GM18508 (cell line): ENCODE measurements at regions not wholly inside any gene's neighbourhood (a gene's known extent, or its start where the extent isn't known, plus 50 kb on each side); places are given as distances from the start of the nearest gene placed in this dataset.

Experiments used
- ATAC-seq: cut with Tn5 transposase; IDR thresholded peaks from one replicate; pipeline ENCODE4 v1.9.1; 2021; ENCODE audit warnings: moderate number of reproducible peaks; ENCODE audit not compliant: insufficient read depth, unreplicated experiment

DNA sequence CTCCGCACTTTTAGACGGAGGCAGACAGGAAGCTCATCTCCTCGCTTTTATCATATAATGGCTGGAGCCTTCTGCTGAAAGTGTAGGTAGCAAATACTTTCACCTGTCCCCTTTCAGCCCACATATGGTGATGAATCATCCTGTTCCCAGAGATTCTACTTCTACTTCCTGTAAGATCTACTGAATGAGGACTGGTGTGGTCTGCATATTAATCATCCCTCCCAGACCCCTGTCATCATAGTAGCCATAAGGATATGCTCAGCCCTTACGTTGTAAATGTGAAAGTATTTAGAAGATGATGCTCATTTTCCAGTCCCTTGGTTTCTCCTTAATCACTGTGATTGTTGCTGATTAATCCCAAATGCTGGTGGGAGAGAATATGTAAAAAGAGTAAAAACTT lies 268.2 kb upstream of the GRIP1 start:
- no peak for ATAC-seq

DNA sequence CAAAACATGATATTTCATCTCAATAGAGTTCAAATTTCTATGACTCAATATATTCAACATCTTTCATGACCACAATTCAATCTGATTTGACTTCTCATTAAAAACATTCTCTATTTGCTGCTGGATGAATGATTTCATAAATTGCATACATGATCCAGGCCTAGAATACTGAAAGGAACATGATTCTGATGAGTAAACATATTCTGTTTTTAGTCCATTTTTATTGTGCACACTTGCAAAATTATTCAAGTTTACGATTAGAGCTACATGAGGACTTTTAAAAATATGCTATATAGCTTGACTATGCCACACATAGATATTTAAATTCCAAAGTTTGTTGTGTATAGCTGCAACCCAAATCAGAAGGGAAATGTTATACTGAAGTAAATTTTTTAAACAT lies 273.8 kb upstream of the GRIP1 start:
- no peak for ATAC-seq

DNA sequence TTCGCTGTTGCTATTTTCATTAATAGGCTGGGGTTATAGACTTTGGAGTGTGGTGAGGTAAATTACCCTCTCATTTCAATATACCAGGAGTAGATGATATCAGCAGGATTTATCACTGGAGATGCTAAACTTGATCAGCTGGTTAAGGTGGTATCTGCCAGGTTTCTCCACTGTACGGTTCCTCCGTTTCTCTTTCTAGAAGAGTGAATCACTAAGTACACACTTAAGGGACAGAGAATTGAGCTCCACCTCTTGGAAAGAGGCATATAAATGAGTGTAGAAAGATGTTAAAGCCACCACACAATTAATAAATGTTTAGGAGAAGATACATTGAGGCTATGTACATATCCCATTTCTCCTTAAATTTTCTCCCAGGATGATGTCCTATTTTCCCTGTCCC lies 277.4 kb upstream of the GRIP1 start:
- no peak for ATAC-seq

DNA sequence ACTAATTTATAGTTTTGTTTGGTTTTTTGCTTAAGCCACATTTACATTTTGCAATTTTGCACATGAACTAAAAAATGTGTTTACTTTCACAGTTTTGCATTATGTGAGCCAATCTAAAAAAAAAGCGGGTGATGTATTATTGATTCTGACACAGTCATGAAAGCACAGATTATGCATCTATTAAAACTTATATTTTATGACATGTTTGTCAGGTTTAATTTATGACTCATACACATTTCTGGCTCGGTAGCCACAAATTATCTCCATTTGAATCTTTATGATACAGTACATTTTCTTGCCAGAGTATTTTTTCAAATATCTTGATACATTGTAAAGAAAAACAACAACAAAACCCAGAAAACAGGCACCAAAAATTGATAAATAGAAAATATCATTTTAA lies 280.4 kb upstream of the GRIP1 start:
- ATAC-seq: no peak

DNA sequence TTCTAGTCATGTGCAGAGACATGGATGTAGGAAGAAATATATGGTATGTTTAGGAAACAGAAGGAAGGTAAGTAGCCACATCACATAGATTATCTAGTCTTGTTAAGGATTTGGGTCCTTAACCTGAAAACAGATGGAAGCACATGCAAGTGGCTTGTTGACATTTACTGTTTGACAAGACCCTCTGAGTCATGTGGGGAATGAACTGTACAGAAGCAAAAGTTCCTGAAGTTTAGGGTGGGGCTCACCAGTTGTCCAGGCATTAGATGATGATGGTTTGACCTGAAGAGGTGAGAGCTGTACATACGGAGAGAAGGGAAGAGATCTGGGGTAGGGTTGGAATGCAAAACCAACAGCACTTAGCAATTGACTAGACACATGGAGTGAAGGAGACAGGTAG lies 281.1 kb upstream of the GRIP1 start:
- no peak for ATAC-seq

DNA sequence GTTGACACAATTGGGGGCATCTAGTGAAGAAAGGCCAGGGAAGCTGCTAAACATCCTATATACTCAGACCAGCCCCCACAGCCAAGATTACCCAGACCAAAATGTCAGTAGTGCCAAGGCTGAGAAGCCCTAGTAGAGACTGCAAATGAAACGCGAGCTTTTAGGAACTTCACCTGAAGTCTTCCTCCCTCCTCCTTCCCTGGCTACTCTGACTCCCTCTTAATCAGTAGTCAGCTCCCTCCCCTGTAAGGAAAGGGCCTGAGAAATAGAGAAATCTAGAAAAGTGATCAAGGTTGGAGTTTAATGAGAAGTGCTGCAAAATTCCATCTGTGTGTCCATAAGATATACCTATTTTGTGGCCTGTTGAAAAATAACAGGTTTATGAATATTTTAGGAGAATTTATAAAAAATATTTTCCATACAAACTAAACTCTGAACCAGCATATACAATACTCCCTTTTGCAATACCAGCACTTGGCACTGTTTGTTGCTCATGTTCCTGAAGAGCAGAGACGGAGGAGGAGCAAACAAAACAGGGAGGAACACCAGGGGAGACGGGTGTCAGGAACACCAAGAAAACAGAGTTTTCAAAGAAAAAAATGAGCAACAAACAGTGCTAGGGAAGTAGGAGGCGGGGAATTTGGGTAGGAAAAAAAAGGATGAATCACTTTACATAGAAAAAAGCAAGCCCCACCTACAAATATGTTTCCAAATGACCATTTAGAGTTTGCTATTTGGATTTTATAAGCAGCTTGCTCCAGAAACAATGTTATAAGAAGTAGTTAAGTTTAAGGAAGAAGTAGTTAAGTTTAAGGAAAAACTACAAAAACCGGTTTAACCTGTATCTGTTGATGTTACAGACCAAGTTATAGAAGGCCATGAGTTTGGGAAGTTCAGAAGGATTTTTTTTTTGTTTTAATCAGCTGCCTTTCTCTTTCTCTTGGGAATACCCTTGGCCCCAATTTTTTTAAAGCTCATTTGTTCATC lies 282.1 kb upstream of the GRIP1 start:
- ATAC-seq: no peak

DNA sequence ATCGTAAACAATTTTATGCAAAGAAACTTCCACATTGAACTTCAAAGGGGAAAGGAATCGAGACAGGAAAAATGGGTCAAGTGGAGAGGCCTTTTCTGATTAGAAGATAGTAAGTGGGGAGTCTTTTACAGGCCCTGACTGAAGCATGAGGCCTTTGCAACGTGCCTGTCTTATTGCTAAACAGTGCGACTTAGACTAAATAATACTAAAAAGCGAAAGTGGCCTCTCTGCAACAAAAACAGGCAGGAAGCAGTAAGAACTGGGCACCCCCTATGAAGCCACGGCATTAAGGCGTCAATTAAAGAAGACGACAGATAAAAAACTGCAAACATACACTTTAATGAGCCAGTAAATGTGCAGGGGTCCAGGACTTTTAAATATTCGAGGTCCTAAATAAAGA lies 283.4 kb upstream of the GRIP1 start:
- no peak for ATAC-seq

DNA sequence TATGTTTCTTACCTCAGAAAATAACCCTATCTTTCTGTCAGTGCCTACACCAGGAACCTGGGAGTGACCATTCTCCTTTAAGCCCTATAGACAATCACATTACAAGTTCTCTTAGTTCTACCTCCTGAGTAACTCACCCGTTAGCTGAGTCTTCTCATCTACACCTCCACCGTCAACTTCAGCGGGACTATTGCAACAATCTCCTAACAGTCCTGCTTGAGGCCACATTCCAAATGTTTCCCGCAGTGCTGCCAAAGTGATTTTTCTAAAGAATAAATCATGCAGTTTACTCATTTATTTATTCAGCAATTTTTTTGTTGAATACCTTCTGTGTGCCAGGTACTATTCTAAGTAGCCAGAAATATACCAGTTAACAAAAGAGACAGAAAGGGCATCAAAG lies 285.0 kb upstream of the GRIP1 start:
- no peak for ATAC-seq

DNA sequence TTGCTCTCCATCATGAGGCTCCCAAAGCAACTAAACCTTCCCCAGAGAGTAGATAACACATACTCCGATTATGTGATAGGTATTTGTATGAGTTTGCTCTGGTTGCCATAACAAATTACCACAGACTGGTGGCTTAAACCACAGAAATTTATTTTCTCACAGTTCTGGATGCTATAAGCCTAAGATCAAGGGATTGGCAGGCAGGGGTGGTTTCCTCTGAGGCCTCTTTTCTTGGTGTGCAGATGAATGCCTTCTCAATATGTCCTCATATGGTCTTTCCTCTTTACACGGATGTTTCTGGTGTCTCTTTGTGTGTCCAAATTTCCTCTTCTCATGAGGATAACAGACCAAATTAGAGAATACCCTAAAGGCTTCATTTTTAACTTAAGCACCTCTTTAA lies 285.8 kb upstream of the GRIP1 start:
- no peak for ATAC-seq

DNA sequence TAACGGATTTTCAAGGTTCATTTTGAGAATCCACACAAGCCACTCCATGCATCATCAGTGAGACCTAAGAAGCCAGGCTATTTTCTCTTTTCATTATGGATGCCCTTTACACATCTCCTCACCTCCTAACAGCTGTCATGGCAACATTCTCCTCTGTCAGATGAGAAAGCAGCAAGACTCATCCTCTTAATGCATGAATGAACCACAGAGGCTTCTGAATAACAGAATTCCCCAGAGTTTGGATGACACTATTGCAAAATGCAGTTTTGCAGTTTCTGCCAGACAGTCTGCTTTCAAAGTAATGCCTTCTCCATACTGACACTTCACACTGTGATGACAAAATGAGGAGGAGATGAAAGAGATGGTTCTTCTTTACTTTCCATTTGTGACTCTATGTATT lies 286.7 kb upstream of the GRIP1 start:
- no peak for ATAC-seq

DNA sequence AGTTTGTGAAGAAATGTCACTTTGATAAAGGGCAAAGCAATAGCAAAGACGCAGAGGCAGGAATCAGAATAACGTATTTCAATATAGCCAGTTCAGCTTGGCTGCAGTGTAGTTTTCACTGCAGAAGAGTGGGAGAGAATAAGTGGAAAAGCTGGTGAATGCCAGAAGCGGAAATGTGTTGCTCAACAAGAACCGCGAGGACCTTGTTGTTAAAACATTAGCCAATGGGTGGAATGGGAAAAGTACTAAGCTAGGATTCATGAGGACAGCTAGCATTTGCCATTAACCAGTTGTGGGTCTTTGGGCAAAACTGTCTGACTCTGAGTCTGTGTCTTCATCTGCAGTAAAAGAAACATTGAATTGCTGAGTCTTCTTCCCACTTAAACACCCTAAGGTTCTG lies 292.9 kb upstream of the GRIP1 start:
- ATAC-seq: no peak

DNA sequence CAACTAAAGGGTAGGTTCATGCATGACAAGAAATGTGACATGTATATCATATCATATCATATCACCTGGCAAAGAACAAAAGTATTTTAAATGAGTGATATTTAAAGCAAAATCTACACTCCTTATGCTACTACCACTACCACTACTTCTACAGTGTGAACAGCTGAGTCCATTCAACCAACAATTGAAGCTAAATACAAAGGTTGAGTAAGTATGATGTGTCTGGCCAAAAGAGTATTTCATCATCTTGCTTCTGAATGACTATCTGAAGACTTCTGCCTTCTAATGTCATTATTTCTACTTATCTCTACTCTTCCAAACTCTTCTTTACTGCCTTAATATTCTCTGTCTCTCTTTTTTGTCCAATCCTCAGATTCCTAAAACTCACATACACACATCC lies 292.6 kb upstream of the CAND1 start:
- no peak for ATAC-seq

DNA sequence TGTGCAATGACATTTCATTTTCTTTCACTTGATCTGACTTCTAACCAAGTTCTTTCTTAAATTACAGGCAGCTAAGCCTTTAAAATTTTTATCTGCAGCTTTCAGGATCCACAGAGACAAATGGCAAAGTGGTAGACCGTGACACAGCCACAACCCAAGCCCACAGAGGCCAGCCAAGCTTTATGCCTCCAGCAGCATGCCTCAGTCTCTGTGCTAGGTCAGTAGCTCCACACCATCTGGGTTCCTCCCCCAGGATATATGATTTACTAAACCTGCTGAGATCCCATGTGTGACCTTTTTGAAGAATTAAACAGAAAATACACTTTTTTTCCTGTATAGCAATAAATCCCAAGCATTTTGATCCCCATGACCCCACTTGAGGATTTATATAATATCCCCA lies 290.4 kb upstream of the CAND1 start:
- no peak for ATAC-seq

DNA sequence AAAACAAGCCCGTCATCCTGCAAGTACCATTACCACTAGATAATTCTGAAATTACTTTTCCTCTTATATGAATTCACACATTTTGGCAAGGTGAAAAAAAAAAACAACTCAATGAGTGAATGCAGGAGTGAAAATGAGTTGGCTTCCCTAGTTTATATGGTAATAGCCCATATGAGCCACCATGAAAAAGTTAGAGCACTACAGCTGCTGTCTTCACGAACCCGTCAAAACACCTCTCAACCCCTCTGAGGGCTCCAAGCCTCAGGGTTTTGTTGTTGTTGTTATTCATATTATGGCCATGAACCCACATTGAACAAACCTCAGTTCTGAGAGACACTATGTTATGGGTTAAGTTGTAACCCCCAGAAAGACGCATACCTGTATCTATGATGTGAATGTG lies 289.9 kb upstream of the CAND1 start:
- no peak for ATAC-seq

DNA sequence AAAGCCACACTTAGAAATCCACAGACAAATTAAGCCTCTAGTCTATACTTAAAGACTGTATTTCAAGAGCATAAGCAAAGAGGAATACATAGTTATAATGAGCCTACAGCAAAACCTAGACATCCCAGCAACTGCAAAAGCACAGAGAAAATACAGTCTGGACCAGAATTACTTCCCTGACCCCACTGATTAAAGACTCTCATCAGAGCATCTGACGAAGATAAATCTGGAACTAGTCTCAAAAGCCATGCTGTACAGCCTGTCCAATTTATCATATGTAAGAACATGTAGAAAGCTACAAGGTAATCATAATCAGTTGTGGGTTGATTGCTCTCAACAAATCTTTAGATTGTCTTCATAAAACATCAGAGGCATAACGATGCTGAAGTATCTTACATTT lies 285.1 kb upstream of the CAND1 start:
- ATAC-seq: no peak

DNA sequence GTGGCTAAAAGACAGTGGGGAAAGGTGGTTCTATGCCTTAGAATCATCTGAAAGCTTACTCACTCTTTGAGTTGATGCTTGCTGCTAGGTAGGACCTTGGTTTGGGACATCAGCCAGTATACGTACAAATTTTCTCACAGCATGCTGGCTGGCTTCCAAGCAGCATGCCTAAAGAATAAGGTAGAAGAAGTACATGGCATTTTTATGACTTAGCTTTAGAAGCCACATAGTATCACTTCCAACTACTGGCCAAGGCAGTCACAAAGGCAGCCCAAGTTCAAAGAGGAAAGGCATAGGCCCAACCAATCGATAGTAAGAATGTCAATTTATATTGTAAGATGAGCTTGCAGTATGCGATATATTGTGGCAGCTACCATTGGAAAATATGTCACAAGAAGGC lies 284.2 kb upstream of the CAND1 start:
- ATAC-seq: no peak

DNA sequence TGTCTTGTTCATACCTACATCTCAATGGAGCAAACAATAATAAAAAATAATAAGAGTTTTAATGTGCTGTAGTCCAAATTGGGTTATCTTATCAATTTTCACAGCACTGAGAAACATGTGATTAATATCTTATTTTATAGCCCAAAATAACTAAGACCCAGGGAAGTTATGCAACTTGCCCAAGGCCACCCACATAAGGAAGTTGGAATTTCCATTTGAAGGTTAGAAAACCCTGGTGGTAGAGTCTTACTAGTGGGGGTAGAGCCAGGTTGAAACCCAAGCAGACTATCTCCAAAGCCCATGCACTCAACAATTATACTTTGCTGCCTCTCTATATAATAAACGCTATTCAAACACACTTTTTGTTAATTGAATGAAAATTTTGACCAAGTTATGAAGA lies 270.0 kb upstream of the CAND1 start:
- no peak for ATAC-seq

DNA sequence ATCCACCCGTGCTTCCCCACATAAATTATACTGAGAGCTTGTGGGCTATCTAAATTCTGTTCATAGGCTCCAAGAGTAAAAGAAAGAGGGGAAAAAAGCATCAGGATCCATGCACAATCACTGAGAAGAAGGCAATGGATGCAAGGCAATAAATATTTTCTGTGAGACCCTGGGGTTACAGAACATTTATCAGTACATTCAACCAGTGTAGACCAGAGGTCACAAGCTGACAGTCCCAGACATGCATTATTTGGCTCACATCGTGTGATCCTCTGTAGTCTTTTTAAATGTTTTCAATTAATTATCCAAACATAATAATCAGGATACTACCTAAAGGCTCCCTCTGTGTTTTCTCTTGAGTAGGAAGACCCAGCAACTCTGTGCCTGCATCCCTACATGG lies 267.9 kb upstream of the CAND1 start:
- ATAC-seq: no peak

DNA sequence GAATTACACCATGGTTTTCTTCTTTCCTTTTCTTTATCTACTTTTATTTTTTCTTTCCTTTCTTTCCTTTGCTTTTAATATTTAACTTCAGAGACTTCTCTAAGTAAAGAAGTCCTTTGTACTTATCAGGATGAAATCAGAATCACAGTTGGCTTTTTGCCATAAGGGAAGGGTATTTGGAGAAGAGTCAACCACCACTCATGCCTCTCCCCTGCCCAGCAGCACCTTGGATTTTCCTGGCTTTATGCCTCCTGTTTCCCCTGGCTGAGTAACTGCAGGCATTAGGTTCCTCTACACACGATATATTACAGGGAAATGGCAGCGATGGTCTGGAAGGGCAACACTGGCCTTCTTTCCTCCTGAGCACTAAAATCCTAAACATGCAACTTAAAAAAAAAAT lies 266.4 kb upstream of the CAND1 start:
- no peak for ATAC-seq

DNA sequence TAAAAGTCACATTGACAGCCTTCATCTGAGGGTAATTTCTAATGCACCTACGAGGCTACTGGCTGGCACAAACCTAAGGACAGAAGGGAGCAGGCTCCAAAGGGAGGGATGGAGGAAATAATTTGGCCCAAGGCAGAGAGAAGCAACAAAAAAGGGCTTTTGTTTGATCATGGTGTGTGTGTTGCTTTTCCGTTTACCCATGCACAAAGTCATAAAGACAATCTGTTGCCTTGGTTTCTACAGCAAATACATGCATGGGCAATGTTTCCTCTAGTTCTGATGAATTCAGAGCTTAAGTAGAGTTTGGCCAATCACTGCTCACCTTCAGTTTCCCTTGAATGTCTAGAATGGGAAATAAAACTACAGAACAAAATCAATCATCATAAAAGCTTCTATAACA lies 262.5 kb upstream of the CAND1 start:
- ATAC-seq: no peak

DNA sequence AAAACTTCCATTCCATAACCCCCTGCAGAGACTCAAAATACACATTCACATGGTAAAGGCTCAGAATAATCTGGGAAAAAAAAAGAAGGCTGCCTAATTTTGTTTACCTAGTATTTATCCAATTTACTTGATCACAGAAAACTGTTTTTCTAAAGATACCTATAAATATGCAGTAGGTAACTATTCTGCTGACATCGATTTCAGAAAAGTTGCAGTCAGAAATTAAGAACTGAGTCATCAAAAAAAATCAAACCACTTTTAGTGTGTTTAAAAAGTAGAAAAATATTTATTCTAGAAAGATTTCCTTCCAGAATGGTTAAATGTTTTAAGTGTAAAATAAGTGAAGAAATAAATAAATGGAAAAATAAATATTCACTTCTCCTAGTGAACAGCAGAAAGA lies 254.5 kb upstream of the CAND1 start:
- ATAC-seq: no peak

DNA sequence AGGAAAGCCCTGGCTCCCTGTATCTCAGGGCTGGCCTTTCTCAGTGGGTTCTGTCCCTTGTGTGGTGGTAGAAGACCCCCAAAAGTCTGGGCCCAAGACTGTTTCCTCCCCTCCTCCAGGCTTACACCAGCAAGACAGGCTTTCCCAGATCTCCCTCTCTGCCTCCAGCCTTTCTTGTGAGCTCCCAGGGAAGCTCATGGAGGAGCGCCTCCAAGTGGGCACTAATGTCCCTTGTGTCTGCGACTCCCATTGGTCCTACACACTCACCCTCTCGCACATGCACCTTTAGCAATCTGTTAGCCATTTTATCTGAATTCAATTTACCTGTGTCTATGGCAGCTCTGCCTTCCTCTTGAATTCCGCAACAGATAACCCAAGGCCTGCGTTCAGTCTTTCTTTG lies 251.1 kb upstream of the CAND1 start:
- no peak for ATAC-seq
